ENCODE measurements at regions not wholly inside any gene's neighbourhood (a gene's known extent, or its start where the extent isn't known, plus 50 kb on each side); places are given as distances from the start of the nearest gene placed in this dataset.

- no peak for TF ChIP-seq CTCF (IDR thresholded peaks at IDR 0.05; ENCODE audit: low read depth, low read length)
- no peak for TF ChIP-seq EZH2phosphoT487 (IDR thresholded peaks at IDR 0.05; ENCODE audit: low read depth)
Observed at GRCh38 chr10:121654021-121654545, 55.8 kb upstream of the FGFR2 start.

Measured in OCI-LY3 (cell line).